ENCODE measurements at regions not wholly inside any gene's neighbourhood (a gene's known extent, or its start where the extent isn't known, plus 50 kb on each side); places are given as distances from the start of the nearest gene placed in this dataset.
"Not testable (repeated sequence)": the region's sequence is repeated elsewhere in the genome, so short reads cannot be mapped to it uniquely, and the experiment has no call there.

DNA sequence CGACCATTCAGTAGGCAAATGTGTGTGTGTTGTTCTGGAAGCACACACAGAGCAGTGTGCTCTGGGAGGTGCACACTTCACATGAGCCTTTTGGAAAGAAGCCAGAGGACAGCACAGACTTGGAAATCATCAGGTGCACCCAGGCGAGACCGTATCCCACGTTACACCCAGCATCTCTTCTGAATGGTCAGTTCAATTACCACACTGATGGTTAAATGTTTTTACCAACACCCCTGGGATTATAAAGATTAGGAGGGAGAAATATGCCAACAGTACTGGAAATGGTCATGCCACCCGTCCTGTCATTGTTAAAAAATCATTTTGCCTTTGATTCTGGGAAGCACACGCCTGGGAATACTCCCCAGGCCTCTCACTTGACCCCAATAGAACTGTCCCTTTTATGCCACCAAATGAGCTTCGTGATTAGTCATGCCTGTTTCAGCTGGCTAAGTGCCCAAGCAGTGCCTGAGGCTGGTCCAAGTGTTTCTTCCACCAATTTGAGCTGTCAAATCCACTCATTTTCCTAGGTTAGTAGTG is 183.7 kb downstream of the NRP2 start:
- DNase-seq (ENCODE audit: low read depth in 1 of 2, low spot score in 1 of 2) (no peak), ATAC-seq (no peak), FAIRE-seq (no peak)
- no peaks in the 10 kb centered on the region for H3K9me3 ChIP-seq
- no peak overlapping the region for H3K4me2 ChIP-seq
- no peak for TF ChIP-seq RFX5 (IDR thresholded peaks at IDR 0.05)
- WGBS (ENCODE audit: missing lambda C conversion rate) = 15% methylated on average over 7 of the region's 7 CpGs
- ChIA-PET CTCF (no interaction called here), POLR2A (no interaction called here)
- H3K4me3 ChIP-seq = no peak overlapping the region
- H3K27ac ChIP-seq = no peak overlapping the region
- no peaks in the 10 kb centered on the region for H3K4me1 ChIP-seq

- H3K27ac ChIP-seq = no peak overlapping the region
- TF ChIP-seq NR3C1 (IDR thresholded peaks at IDR 0.05) (no peak), CHD4 (IDR thresholded peaks at IDR 0.05; ENCODE audit: borderline replicate concordance) (no peak), NFE2L2 (conservative IDR thresholded peaks at IDR 0.05; ENCODE audit: low read length) (no peak)
- no peaks in the 10 kb centered on the region for H3K9me3 ChIP-seq
- H3K4me3 ChIP-seq = no peak overlapping the region
- 62% methylated on average over 3 of the region's 3 CpGs for WGBS (ENCODE audit: missing lambda C conversion rate)
- POLR2A ChIA-PET = no interaction called here
- H3K4me2 ChIP-seq = no peak overlapping the region
- DNase-seq (ENCODE audit: low read depth in 1 of 2, low spot score in 1 of 2) (no peak), ATAC-seq (no peak), FAIRE-seq (no peak)
- no peaks in the 10 kb centered on the region for H3K4me1 ChIP-seq
- CTCF ChIA-PET = interaction anchor here (1.8 kb wide), 1 partner anchor 10 kb away, joined by 5 read pairs; no protein-coding TSS in a partner anchor
These were observed 182.8 kb downstream of the NRP2 start for GRCh38 chr2:205865056-205865455.

- Histone ChIP-seq H3K4me3 (no peak overlapping the region), H3K4me2 (no peak overlapping the region), H3K27ac (no peak overlapping the region), H3K9me3 (no peaks in the 10 kb centered on the region), H3K4me1 (no peaks in the 10 kb centered on the region)
- POLR2A ChIA-PET = no interaction called here
- 65% methylated on average over 1 of the region's 1 CpG for WGBS (ENCODE audit: missing lambda C conversion rate)
- CTCF ChIA-PET = interaction anchor here (1.8 kb wide), 1 partner anchor 9 kb away, joined by 5 read pairs; no protein-coding TSS in a partner anchor
- TF ChIP-seq HEYL (CRISPR knock-in tag; IDR thresholded peaks at IDR 0.05) (no peak), EHF (CRISPR knock-in tag; IDR thresholded peaks at IDR 0.05) (no peak), RAD21 (conservative IDR thresholded peaks at IDR 0.05 in 1 of 2, IDR thresholded peaks at IDR 0.05 in 1 of 2) (no peak), RFX5 (IDR thresholded peaks at IDR 0.05) (no peak), ZC3H11A (IDR thresholded peaks at IDR 0.05) (no peak), TP53 (CRISPR knock-in tag; IDR thresholded peaks at IDR 0.05) (no peak), RARB (CRISPR knock-in tag; IDR thresholded peaks at IDR 0.05) (no peak), RCOR1 (IDR thresholded peaks at IDR 0.05; ENCODE audit: low read depth, low read length) (no peak), BHLHE40 (IDR thresholded peaks at IDR 0.05; ENCODE audit: low read depth, low read length) (no peak), MAZ (IDR thresholded peaks at IDR 0.05; ENCODE audit: borderline replicate concordance, low read depth, low read length) (no peak), ZNF302 (CRISPR knock-in tag; IDR thresholded peaks at IDR 0.05) (no peak), PBX3 (IDR thresholded peaks at IDR 0.05) (no peak)
- TF ChIP-seq, protein P1, sequence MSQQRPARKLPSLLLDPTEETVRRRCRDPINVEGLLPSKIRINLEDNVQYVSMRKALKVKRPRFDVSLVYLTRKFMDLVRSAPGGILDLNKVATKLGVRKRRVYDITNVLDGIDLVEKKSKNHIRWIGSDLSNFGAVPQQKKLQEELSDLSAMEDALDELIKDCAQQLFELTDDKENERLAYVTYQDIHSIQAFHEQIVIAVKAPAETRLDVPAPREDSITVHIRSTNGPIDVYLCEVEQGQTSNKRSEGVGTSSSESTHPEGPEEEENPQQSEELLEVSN (IDR thresholded peaks at IDR 0.05; ENCODE audit: borderline replicate concordance, low read depth) = no peak
- FAIRE-seq (no peak), ATAC-seq (no peak), DNase-seq (ENCODE audit: low read depth in 1 of 2, low spot score in 1 of 2) (no peak)
These were observed 182.2 kb downstream of the NRP2 start for GRCh38 chr2:205864491-205864890.

- H3K27ac ChIP-seq; POLR2A ChIA-PET; CTCF ChIA-PET; H3K4me1 ChIP-seq; H3K9me3 ChIP-seq; DNase-seq (ENCODE audit: low read depth in 1 of 2, low spot score in 1 of 2); H3K4me2 ChIP-seq; ATAC-seq; H3K4me3 ChIP-seq; FAIRE-seq: not testable (repeated sequence)
- 59% methylated on average over 4 of the region's 4 CpGs for WGBS (ENCODE audit: missing lambda C conversion rate)
These were observed 180.5 kb downstream of the NRP2 start for GRCh38 chr2:205862761-205863160.

- no peak overlapping the region for H3K4me2 ChIP-seq
- FAIRE-seq = no peak
- no peak for TF ChIP-seq FOXS1 (CRISPR knock-in tag; IDR thresholded peaks at IDR 0.05)
- no peak for TF ChIP-seq CHD2 (IDR thresholded peaks at IDR 0.05; ENCODE audit: low read length, partially characterized antibody)
- TF ChIP-seq, protein P2, sequence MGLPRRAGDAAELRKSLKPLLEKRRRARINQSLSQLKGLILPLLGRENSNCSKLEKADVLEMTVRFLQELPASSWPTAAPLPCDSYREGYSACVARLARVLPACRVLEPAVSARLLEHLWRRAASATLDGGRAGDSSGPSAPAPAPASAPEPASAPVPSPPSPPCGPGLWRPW (IDR thresholded peaks at IDR 0.05) = no peak
- no peak for TF ChIP-seq TFCP2L1 (CRISPR knock-in tag; IDR thresholded peaks at IDR 0.05)
- TF ChIP-seq, protein P3, sequence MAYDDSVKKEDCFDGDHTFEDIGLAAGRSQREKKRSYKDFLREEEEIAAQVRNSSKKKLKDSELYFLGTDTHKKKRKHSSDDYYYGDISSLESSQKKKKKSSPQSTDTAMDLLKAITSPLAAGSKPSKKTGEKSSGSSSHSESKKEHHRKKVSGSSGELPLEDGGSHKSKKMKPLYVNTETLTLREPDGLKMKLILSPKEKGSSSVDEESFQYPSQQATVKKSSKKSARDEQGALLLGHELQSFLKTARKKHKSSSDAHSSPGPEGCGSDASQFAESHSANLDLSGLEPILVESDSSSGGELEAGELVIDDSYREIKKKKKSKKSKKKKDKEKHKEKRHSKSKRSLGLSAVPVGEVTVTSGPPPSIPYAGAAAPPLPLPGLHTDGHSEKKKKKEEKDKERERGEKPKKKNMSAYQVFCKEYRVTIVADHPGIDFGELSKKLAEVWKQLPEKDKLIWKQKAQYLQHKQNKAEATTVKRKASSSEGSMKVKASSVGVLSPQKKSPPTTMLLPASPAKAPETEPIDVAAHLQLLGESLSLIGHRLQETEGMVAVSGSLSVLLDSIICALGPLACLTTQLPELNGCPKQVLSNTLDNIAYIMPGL (CRISPR knock-in tag; IDR thresholded peaks at IDR 0.05; ENCODE audit: borderline replicate concordance) = no peak
- no peak for TF ChIP-seq RFX5 (IDR thresholded peaks at IDR 0.05)
- no peak for TF ChIP-seq ZSCAN20 (CRISPR knock-in tag; IDR thresholded peaks at IDR 0.05)
- TF ChIP-seq PHF8 (IDR thresholded peaks at IDR 0.05; ENCODE audit: borderline replicate concordance, low read depth) = no peak
- TF ChIP-seq FOSB (CRISPR knock-in tag; IDR thresholded peaks at IDR 0.05) = no peak
- TF ChIP-seq, protein P4, sequence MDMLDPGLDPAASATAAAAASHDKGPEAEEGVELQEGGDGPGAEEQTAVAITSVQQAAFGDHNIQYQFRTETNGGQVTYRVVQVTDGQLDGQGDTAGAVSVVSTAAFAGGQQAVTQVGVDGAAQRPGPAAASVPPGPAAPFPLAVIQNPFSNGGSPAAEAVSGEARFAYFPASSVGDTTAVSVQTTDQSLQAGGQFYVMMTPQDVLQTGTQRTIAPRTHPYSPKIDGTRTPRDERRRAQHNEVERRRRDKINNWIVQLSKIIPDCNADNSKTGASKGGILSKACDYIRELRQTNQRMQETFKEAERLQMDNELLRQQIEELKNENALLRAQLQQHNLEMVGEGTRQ (IDR thresholded peaks at IDR 0.05) = no peak
These were observed 178.6 kb downstream of the NRP2 start for GRCh38 chr2:205860885-205861284.

More at GRCh38 chr2:205860885-205861284, 178.6 kb downstream of the NRP2 start:
- CTCF ChIA-PET = interaction anchor here (1.5 kb wide), 1 partner anchor 25 kb away, joined by 3 read pairs; no protein-coding TSS in a partner anchor
- POLR2A ChIA-PET = no interaction called here
- H3K4me3 ChIP-seq = no peak overlapping the region
- H3K9me3 ChIP-seq = no peaks in the 10 kb centered on the region
- no peak overlapping the region for H3K27ac ChIP-seq
- DNase-seq (ENCODE audit: low read depth in 1 of 2, low spot score in 1 of 2) (no peak), ATAC-seq (no peak)
- H3K4me1 ChIP-seq = no peaks in the 10 kb centered on the region
- WGBS (ENCODE audit: missing lambda C conversion rate) = 85% methylated on average over 7 of the region's 7 CpGs

Measured in A549 (cell line).